ENCODE measurements at regions not wholly inside any gene's neighbourhood (a gene's known extent, or its start where the extent isn't known, plus 50 kb on each side); places are given as distances from the start of the nearest gene placed in this dataset. TPM values are rescaled to one million over a fixed set of nuclear protein-coding genes. Genes with fewer than 3 reads are reported as not detected.

DNA sequence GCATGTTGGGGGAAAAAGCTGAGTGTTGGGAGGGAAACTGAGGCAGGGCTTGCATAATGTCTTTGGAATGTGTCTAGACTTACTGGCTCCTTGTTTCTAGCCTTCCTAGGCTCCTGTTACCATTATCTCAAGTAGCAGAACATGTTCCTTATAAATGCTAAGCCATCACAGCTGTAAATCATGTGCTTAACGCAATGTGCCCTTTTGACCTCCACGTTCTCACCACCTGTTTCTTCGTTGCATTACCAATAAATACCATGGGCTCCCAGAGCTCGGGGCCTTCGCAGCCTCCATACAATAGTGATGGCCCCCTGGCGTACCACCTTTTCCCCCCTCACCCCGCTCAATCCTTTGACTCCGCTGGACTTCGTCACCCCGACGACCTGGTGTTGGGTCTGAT lies 54.0 kb upstream of the CWC22 start:
- no peak for TF ChIP-seq CTCF (IDR thresholded peaks at IDR 0.05; ENCODE audit: low read depth, low read length)
- Histone ChIP-seq H3K27me3 (ENCODE audit: control insufficient read depth, insufficient read depth, low read length) (peaks cover 9% of the 10 kb centered on the region), H3K9me3 (ENCODE audit: control insufficient read depth, insufficient read depth, low read length) (no peaks in the 10 kb centered on the region), H3K4me3 (ENCODE audit: low read depth, low read length) (no peak overlapping the region), H3K27ac (ENCODE audit: low read depth, low read length) (no peak overlapping the region)
- no peak for DNase-seq (ENCODE audit: low read depth, low spot score)
- ChIA-PET POLR2A (no interaction called here), CTCF (no interaction called here)

- H3K9me3 ChIP-seq (ENCODE audit: control insufficient read depth, insufficient read depth, low read length): no peaks in the 10 kb centered on the region
- ChIA-PET POLR2A (no interaction called here), CTCF (no interaction called here)
- no peak overlapping the region for H3K4me3 ChIP-seq (ENCODE audit: low read depth, low read length)
- no peak for TF ChIP-seq CTCF (IDR thresholded peaks at IDR 0.05; ENCODE audit: low read depth, low read length)
- H3K27ac ChIP-seq (ENCODE audit: low read depth, low read length): no peak overlapping the region
- peaks cover 9% of the 10 kb centered on the region for H3K27me3 ChIP-seq (ENCODE audit: control insufficient read depth, insufficient read depth, low read length)
- DNase-seq (ENCODE audit: low read depth, low spot score): no peak
These were observed 51.9 kb upstream of the CWC22 start for GRCh38 chr2:180058993-180059392.

GRCh38 chr2:180057706-180058412 lies 50.8 kb upstream of the CWC22 start:
- ChIA-PET POLR2A (no interaction called here), CTCF (no interaction called here)
- H3K27ac ChIP-seq (ENCODE audit: low read depth, low read length): no peak overlapping the region
- no peak overlapping the region for H3K4me3 ChIP-seq (ENCODE audit: low read depth, low read length)
- H3K27me3 ChIP-seq (ENCODE audit: control insufficient read depth, insufficient read depth, low read length): peaks cover 9% of the 10 kb centered on the region
- no peaks in the 10 kb centered on the region for H3K9me3 ChIP-seq (ENCODE audit: control insufficient read depth, insufficient read depth, low read length)
- no peak for DNase-seq (ENCODE audit: low read depth, low spot score)
- no peak for TF ChIP-seq CTCF (IDR thresholded peaks at IDR 0.05; ENCODE audit: low read depth, low read length)

Small RNA genes in the stretch of these regions (small RNA-seq; reads per million reads assigned to genes)
- gene AC012669.1 (ENCODE audit: insufficient read length, low read depth): not detected
